ENCODE measurements at regions not wholly inside any gene's neighbourhood (a gene's known extent, or its start where the extent isn't known, plus 50 kb on each side); places are given as distances from the start of the nearest gene placed in this dataset.

- no peaks in the 10 kb centered on the region for H3K9me3 ChIP-seq (ENCODE audit: severe bottlenecking)
- H3K4me3 ChIP-seq (ENCODE audit: low read depth, low read length), result no peak overlapping the region
- DNase-seq, result no peak
- H3K27me3 ChIP-seq (ENCODE audit: insufficient read depth, low read depth, severe bottlenecking), result no peaks in the 10 kb centered on the region
- H3K27ac ChIP-seq, result no peak overlapping the region
- TF ChIP-seq, protein P1, sequence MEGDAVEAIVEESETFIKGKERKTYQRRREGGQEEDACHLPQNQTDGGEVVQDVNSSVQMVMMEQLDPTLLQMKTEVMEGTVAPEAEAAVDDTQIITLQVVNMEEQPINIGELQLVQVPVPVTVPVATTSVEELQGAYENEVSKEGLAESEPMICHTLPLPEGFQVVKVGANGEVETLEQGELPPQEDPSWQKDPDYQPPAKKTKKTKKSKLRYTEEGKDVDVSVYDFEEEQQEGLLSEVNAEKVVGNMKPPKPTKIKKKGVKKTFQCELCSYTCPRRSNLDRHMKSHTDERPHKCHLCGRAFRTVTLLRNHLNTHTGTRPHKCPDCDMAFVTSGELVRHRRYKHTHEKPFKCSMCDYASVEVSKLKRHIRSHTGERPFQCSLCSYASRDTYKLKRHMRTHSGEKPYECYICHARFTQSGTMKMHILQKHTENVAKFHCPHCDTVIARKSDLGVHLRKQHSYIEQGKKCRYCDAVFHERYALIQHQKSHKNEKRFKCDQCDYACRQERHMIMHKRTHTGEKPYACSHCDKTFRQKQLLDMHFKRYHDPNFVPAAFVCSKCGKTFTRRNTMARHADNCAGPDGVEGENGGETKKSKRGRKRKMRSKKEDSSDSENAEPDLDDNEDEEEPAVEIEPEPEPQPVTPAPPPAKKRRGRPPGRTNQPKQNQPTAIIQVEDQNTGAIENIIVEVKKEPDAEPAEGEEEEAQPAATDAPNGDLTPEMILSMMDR (IDR thresholded peaks at IDR 0.05; ENCODE audit: low read depth, low read length), result no peak
- no peaks in the 10 kb centered on the region for H3K36me3 ChIP-seq
These were observed 317.4 kb upstream of the SOX11 start for GRCh38 chr2:5374762-5375161.

- TF ChIP-seq, protein P1 (IDR thresholded peaks at IDR 0.05; ENCODE audit: low read depth, low read length), result no peak
- Histone ChIP-seq H3K27me3 (ENCODE audit: insufficient read depth, low read depth, severe bottlenecking) (no peaks in the 10 kb centered on the region), H3K27ac (no peak overlapping the region), H3K9me3 (ENCODE audit: severe bottlenecking) (no peaks in the 10 kb centered on the region), H3K4me3 (ENCODE audit: low read depth, low read length) (no peak overlapping the region), H3K36me3 (no peaks in the 10 kb centered on the region)
- no peak for DNase-seq
These were observed 314.9 kb upstream of the SOX11 start for GRCh38 chr2:5377323-5377722.

GRCh38 chr2:5379811-5380210, 312.4 kb upstream of the SOX11 start:
- H3K36me3 ChIP-seq, result no peaks in the 10 kb centered on the region
- no peaks in the 10 kb centered on the region for H3K27me3 ChIP-seq (ENCODE audit: insufficient read depth, low read depth, severe bottlenecking)
- no peak overlapping the region for H3K27ac ChIP-seq
- H3K9me3 ChIP-seq (ENCODE audit: severe bottlenecking), result no peaks in the 10 kb centered on the region
- DNase-seq, result no peak
- no peak overlapping the region for H3K4me3 ChIP-seq (ENCODE audit: low read depth, low read length)
- TF ChIP-seq, protein P1 (IDR thresholded peaks at IDR 0.05; ENCODE audit: low read depth, low read length), result no peak

DNA sequence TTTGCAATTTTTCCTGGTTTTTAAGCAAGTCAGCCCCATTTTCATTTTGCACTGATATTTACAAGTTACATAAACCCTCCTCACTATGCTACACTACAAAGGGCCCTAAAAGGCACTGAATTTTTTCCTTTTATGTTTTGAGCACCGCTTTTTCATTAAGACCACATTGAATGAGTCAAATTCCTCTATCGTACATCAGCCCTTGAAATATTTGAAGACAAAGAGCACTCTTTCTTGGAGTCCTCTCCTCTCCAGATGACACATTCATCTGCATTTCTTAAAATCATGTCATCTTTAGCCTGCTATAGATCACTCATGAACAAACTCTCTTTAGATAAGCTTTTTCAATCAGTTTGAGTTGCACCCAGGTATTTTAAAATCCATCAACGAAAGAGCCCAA, 306.6 kb upstream of the SOX11 start:
- no peaks in the 10 kb centered on the region for H3K27me3 ChIP-seq (ENCODE audit: insufficient read depth, low read depth, severe bottlenecking)
- no peak overlapping the region for H3K27ac ChIP-seq
- H3K36me3 ChIP-seq, result no peaks in the 10 kb centered on the region
- DNase-seq, result no peak
- no peak overlapping the region for H3K4me3 ChIP-seq (ENCODE audit: low read depth, low read length)
- TF ChIP-seq, protein P1 (IDR thresholded peaks at IDR 0.05; ENCODE audit: low read depth, low read length), result no peak
- H3K9me3 ChIP-seq (ENCODE audit: severe bottlenecking), result no peaks in the 10 kb centered on the region

GRCh38 chr2:5387406-5387805, 304.8 kb upstream of the SOX11 start:
- no peak for DNase-seq
- no peak overlapping the region for H3K27ac ChIP-seq
- TF ChIP-seq, protein P1 (IDR thresholded peaks at IDR 0.05; ENCODE audit: low read depth, low read length), result no peak
- no peaks in the 10 kb centered on the region for H3K27me3 ChIP-seq (ENCODE audit: insufficient read depth, low read depth, severe bottlenecking)
- H3K36me3 ChIP-seq, result no peaks in the 10 kb centered on the region
- no peak overlapping the region for H3K4me3 ChIP-seq (ENCODE audit: low read depth, low read length)
- no peaks in the 10 kb centered on the region for H3K9me3 ChIP-seq (ENCODE audit: severe bottlenecking)

GRCh38 chr2:5389740-5390139, 302.4 kb upstream of the SOX11 start:
- Histone ChIP-seq H3K27ac (no peak overlapping the region), H3K27me3 (ENCODE audit: insufficient read depth, low read depth, severe bottlenecking) (no peaks in the 10 kb centered on the region), H3K4me3 (ENCODE audit: low read depth, low read length) (no peak overlapping the region), H3K36me3 (no peaks in the 10 kb centered on the region), H3K9me3 (ENCODE audit: severe bottlenecking) (no peaks in the 10 kb centered on the region)
- TF ChIP-seq, protein P1 (IDR thresholded peaks at IDR 0.05; ENCODE audit: low read depth, low read length), result no peak
- no peak for DNase-seq

Measured in WERI-Rb-1 (cell line).